Stimulated activated naive CD4-positive, alpha-beta T cell (primary cell): ENCODE measurements at regions not wholly inside any gene's neighbourhood (a gene's known extent, or its start where the extent isn't known, plus 50 kb on each side); places are given as distances from the start of the nearest gene placed in this dataset.

ENCODE experiments used
- DNase-seq, 6 experiments: peaks; one replicate each; lab custom pipeline; 2025; lab: John Stamatoyannopoulos, UW

DNA sequence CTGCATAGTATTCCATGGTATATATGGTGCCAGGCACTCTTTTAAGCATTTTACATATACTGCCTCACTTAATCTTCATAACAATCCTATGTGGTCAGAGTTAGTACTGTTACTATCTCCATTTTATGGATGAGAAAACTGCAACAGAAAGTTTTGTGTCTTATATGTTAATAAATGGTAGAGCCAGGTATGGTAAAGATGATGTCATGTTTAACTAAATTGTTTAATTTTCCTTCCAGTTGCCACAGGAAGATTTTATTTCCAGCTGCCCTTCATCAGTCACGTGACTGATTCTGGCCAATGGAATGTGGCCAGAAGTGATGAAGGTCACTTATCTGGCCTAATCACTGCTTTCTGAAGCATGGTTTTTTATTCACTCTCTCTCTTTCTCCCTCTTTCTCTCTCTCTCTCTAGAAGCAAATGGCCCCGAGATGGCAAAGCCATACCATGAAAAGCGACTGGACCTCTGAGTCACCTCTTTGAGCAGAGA is 75.7 kb upstream of the BTBD3 start:
- DNase-seq = no peak

DNA sequence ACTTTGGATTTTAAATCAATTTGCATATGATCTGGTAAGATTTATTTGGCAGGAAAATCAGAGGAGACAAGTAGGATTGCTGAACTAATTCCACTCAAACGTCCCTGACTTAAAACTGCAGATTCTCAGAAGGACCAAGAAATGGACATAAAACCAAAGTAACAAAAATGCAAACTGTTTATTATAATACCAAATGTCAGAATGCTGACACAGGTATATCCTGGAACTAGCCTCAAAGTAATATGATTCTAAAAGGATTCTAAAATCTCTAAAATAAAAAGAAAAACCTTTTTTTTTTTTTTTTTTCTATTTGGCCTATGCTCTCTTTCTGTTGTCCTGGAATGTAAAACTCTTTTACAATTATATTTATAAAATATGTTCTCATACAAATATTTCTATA is 74.4 kb upstream of the BTBD3 start:
- DNase-seq = no peak

DNA sequence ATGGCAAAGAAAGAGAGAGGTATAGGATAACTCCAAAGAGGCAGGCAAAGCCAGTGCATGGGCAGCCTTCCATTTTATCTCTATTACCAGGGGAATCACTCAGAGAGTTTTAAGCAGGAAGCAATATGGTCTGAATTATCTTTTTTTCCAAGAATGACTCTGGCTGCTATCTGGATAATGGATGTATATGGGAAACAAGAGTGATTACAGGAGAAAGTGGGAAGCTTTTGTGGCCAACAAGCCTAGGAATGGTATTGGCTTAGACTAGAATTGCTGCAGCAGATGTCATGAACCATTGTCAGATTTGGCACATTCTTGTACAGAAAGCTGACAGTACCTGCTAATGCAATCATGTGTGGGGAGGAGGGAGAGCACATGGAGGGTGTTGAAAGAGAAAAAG is 73.0 kb upstream of the BTBD3 start:
- no peak for DNase-seq

DNA sequence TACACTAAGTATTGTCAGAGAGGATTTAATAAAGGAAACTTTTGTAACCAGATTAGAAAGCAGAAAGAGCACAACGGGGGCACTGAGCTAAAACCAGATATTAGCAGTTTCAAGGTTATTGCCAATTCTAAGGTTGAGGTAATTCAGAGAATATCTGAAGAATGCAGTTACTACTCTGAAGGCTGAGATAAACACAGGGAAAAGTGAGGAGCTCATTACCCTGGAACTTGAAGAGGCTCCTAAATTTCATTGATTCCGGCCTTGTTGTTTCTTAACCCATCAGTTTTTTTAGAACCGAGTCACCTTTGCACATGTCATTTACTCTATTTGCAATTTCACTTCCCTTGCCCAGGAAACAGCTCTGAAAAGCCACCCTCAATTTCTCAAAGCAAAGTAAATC is 72.4 kb upstream of the BTBD3 start:
- no peak for DNase-seq

DNA sequence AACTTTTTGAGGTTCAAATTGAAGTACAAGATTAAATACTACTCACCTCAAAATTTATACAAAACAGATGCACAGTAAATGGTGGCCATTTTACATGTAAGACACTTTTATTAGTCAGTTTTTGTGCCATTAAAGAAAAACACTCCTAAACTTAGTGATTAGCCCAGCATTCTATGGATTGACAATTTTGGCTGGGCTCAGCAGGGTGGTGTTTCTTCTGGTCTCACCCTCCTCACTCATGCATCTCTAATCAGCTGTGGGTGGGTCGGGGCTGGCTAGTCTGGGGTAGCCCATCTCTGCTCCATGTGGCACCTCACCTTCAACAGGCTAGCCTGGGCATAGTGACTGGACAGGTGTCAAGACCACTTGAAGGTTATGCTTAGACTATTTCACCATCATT is 71.6 kb upstream of the BTBD3 start:
- no peak for DNase-seq

DNA sequence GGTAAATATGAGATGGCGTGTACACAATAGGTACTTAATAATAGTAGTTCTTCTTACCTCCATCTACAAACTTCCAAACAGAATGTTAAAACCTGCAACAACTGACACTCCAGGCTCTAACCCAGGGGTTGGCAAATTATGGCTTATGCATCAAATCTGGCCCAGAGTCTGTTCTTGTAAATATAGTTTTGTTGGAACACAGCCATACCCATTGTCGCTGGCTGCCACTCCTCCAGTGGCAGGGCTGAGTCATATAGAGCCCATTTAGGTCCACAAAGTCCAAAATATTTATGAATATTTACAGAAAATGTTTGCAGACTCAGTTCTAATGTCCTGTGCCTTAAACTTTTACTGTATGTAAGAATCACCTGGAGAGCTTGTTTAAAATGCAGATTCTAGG is 69.9 kb upstream of the BTBD3 start:
- DNase-seq = no peak

DNA sequence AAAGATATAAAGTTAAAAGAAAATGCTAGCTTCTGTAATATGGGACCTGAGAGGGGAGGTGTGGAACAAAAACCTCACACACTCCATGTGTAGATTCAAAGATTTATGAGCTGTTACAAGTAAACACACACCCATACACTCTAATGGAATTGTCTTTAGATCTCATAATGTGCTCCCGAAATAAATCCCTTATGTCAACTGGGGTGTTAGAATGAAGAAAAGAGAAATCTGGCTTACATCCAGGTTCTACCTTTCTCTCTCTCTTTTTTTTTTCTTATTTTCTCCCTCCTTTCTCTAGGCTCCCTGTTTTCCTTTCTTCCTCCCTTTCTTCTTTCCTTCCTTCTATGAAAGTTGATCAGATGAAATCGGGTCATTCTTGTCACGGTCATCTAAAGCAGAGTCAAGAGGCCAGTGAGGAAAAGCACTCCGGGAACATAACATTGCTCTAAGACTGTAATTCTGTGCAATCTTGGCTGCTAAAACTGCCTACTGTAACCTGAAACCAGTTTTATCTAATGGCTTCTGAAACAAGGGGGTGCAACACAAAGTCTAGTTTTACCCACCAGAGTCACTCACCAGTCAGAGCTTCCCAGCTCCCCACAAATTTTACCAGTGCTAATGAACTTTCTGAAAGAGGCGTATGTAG is 68.3 kb upstream of the BTBD3 start:
- no peak for DNase-seq

DNA sequence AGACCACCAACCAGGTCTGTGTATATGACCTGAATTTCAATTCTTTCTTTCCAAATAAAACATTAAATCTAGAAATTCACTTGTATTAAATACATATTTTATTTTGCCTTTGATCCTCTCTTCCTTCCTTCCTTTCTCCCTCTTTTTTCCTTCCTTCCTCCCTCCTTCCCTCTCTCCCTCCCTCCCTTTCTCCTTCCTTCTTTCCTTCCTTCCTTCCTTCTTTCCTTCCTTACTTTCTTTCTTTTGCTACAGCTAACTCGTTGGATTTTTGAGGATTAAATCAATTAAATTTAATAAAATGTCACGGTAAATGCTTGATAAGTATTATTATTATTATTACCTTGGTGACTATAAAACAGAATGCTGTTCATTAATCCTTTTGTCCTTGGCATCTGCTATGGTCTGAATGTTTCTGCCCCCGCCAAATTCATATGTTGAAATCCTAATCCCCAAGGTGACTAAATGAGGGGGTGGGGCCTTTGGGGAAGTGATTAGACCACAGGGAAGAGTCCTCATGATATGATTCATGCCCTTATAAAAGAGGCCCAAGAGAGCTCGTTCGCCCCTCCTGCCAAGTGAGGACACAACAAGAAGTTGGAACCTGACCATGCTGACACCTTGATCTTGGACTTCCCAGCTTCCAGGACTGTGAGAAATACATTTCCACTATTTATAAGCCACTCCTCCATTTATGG is 67.6 kb upstream of the BTBD3 start:
- DNase-seq = no peak

DNA sequence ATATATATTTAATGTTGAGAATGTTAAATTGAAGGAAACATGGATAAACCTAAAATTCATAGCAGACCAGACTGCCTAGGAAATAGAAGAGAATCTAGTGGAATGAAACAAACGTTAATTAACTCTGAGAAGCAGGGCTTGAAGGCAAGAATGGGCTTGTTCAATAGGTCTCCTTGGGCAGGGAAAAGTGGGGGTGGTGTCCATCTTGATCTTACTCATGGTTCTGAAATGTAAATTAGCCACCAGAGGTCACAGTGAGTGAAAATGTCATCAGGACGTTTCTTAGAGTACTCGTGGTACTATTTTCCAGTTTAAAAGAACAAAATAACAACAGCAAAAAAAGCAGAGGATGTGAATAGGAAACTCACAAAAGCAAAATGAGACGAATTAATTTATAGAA is 66.8 kb upstream of the BTBD3 start:
- no peak for DNase-seq

DNA sequence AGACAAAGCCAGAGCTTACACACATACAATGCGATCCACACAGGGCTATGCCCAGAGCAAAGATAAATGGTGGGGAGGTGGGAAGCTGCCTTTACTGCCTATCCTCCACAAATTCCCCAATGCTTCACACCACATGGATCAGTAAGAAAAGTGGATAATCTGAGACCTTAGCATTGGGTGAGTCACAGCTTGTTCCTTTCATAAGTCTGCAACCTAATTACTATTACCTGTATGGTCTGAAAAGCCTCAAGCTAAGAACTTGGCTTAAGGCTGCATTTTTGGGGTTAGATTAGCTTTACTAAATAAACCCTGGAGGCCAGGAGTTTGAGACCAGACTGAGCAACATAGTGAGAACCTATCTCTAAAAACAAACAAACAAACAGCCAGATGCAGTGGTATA is 66.0 kb upstream of the BTBD3 start:
- no peak for DNase-seq

DNA sequence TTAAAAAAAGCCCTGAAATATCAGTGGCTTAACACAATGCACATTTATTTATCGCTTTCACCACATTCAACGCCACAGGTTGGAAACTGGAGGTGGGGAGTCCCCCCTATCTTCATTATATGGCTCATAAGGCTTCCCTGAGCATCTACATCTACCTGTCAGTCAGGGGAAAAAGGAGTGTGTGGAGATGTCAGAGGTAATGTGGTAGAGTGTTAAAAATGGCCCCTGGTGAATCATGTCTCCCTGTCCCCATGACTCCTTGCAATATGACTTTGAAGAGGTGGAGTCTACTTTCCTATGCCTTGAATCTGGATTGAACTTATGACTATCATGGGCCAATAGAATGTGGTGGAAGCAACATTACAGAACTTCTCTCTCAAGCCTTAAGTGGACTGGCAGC is 65.5 kb upstream of the BTBD3 start:
- DNase-seq = no peak

DNA sequence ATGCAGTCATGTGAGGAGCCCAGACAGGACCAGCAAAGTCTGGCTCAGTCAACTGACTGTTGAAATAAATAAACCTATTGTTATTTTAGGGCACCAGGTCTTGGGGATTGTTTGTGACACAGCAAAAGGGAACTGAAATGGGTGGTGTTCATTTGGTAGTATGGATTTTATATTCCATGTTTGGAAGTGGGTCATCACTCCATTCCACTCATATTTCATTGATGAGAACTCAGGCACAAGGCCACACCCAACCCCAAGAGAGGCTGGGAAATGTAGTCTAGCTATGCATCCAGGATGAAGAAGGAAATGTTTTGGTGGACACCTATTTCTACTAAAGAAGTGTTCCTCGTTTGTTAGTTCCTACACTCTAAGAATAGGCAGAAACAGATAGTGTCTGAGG is 64.9 kb upstream of the BTBD3 start:
- DNase-seq = no peak

DNA sequence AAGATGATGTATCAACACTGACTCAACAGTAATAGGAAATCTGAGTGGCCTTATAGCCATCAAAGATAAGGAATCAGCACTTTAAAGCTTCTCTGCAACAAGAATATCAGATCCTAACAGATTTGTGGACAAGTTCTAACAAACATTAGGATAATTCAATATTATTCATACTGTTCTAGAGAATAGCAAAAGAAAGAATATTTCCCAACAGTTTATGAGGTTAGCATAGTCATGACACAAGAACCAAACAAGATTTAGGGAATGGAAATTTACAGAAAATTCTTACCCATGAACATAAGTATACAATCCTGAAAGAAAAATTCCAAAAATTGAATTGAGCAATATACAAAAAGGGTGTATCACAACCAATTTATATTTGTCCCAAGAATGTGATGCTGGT is 64.3 kb upstream of the BTBD3 start:
- DNase-seq = no peak

DNA sequence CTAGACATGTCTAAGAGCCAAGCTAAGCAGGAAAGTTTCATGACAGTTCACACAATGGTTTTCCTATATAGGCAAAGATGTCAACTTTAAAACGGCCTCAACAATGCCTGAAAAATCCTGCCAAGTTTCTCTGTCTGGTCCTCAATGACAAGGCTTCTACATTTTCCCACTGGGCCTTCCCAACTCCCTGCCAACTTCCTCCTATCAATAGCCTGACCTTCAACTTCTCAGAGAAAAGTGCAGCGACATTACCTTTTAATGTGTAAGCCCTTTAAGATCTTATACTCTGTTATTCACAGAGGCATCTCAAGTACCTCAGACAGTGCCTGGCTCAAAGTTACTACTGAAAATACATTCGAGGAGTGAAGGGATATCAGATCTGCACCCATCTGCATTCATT is 56.2 kb upstream of the BTBD3 start:
- no peak for DNase-seq

DNA sequence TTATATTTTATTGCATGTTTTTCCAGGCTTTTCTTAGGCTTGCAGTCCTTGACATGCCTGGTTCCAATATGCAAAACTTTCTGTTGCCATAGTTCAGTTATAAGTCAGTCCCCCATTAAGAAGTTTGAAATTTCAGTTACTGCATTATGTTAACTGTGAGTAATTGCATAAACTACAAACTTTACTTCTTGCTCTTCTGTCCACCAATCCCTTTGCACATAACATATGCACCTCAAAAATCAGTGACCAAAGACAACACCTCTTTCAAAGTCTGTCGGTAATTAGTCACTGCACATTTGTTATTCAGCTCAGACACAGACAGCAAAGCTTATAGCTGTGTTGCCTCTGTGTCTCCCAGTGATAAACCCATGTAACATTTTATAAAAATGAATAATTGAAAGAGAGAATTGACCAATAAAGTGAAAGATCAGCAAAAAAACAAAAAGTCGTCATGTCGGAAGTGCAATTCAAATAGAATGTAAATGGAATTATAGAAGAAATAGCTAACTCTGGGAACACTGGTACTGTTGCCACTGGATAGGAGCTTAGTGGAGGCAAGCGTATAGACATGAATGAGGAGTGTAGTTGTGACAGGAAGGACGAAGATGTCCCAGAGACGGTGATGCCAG is 50.3 kb upstream of the BTBD3 start:
- DNase-seq = no peak
